ENCODE measurements at regions not wholly inside any gene's neighbourhood (a gene's known extent, or its start where the extent isn't known, plus 50 kb on each side); places are given as distances from the start of the nearest gene placed in this dataset.

- Histone ChIP-seq H3K4me3 (no peak overlapping the region), H3K27ac (peak overlapping the region in 7 of 8 donors; percentile 46 to 73 (median 67)), H3K27me3 (replicated peaks in 1 of 7) (peaks cover 0 to 4% (median 0%) of the 10 kb centered on the region in 7 donors), H3K36me3 (no peaks in the 10 kb centered on the region), H3K9me3 (peaks cover 0 to 7% (median 0%) of the 10 kb centered on the region in 8 donors), H3K4me1 (peaks cover 0 to 3% (median 0%) of the 10 kb centered on the region in 6 donors)
- 24 to 41% (median 33%) methylated on average over 5 of the region's 5 CpGs for WGBS, 5 donors
- no peak for DNase-seq
- intact Hi-C loops (cut with DNase I; ENCODE audit: low total_unique reads) = no loop called here
- TF ChIP-seq CTCF (IDR thresholded peaks at IDR 0.05 in 8 of 11, conservative IDR thresholded peaks at IDR 0.05 in 3 of 11) (no peak), POLR2AphosphoS5 (IDR thresholded peaks at IDR 0.05) (no peak), POLR2A (IDR thresholded peaks at IDR 0.05) (no peak)
These were observed 188.4 kb upstream of the PHACTR1 start for GRCh38 chr6:12528136-12528535.

GRCh38 chr6:12528581-12529363 lies 187.8 kb upstream of the PHACTR1 start:
- peaks cover 0 to 4% (median 0%) of the 10 kb centered on the region in 7 donors for H3K27me3 ChIP-seq (replicated peaks in 1 of 7)
- H3K9me3 ChIP-seq = peaks cover 0 to 7% (median 0%) of the 10 kb centered on the region in 8 donors
- intact Hi-C loops (cut with DNase I; ENCODE audit: low total_unique reads) = no loop called here
- peak overlapping the region in 7 of 8 donors; percentile 46 to 73 (median 67) for H3K27ac ChIP-seq
- H3K36me3 ChIP-seq = no peaks in the 10 kb centered on the region
- DNase-seq = no peak
- peaks cover 0 to 3% (median 0%) of the 10 kb centered on the region in 6 donors for H3K4me1 ChIP-seq
- no peak for TF ChIP-seq POLR2A (IDR thresholded peaks at IDR 0.05)
- no peak for TF ChIP-seq CTCF (IDR thresholded peaks at IDR 0.05 in 8 of 11, conservative IDR thresholded peaks at IDR 0.05 in 3 of 11)
- no peak for TF ChIP-seq POLR2AphosphoS5 (IDR thresholded peaks at IDR 0.05)
- H3K4me3 ChIP-seq = no peak overlapping the region
- 58 to 73% (median 65%) methylated on average over 8 of the region's 8 CpGs for WGBS, 5 donors

- WGBS, 5 donors = 80 to 91% (median 89%) methylated on average over 9 of the region's 9 CpGs
- Histone ChIP-seq H3K4me3 (no peak overlapping the region), H3K9me3 (peaks cover 0 to 4% (median 0%) of the 10 kb centered on the region in 8 donors), H3K27ac (peak overlapping the region in 7 of 8 donors; percentile 46 to 73 (median 67)), H3K4me1 (peaks cover 0 to 3% (median 0%) of the 10 kb centered on the region in 6 donors), H3K36me3 (no peaks in the 10 kb centered on the region), H3K27me3 (replicated peaks in 1 of 7) (peaks cover 0 to 5% (median 0%) of the 10 kb centered on the region in 7 donors)
- intact Hi-C loops (cut with DNase I; ENCODE audit: low total_unique reads) = no loop called here
- no peak for TF ChIP-seq POLR2AphosphoS5 (IDR thresholded peaks at IDR 0.05)
- no peak for TF ChIP-seq POLR2A (IDR thresholded peaks at IDR 0.05)
- TF ChIP-seq CTCF (IDR thresholded peaks at IDR 0.05 in 8 of 11, conservative IDR thresholded peaks at IDR 0.05 in 3 of 11) = no peak
- no peak for DNase-seq
These were observed 187.1 kb upstream of the PHACTR1 start for GRCh38 chr6:12529364-12530019.

- peaks cover 0 to 3% (median 0%) of the 10 kb centered on the region in 6 donors for H3K4me1 ChIP-seq
- no peak for DNase-seq
- H3K36me3 ChIP-seq = no peaks in the 10 kb centered on the region
- intact Hi-C loops (cut with DNase I; ENCODE audit: low total_unique reads) = no loop called here
- no peak overlapping the region for H3K4me3 ChIP-seq
- 48 to 77% (median 64%) methylated on average over 2 of the region's 2 CpGs for WGBS, 5 donors
- H3K9me3 ChIP-seq = no peaks in the 10 kb centered on the region
- H3K27ac ChIP-seq = peak overlapping the region in 6 of 8 donors; percentile 32 to 73 (median 64)
- H3K27me3 ChIP-seq (replicated peaks in 1 of 7) = peaks cover 0 to 10% (median 0%) of the 10 kb centered on the region in 7 donors
- no peak for TF ChIP-seq POLR2A (IDR thresholded peaks at IDR 0.05)
- no peak for TF ChIP-seq CTCF (IDR thresholded peaks at IDR 0.05 in 8 of 11, conservative IDR thresholded peaks at IDR 0.05 in 3 of 11)
- peak in 2 of 3 donors; percentile 39 to 70 for TF ChIP-seq POLR2AphosphoS5 (IDR thresholded peaks at IDR 0.05)
These were observed 186.2 kb upstream of the PHACTR1 start for GRCh38 chr6:12530345-12530744.

Data from spleen (tissue), 11 donors.